GM13977 (cell line): ENCODE measurements at regions not wholly inside any gene's neighbourhood (a gene's known extent, or its start where the extent isn't known, plus 50 kb on each side); places are given as distances from the start of the nearest gene placed in this dataset.

Source experiments
- DNase-seq: peaks from one replicate; pipeline ENCODE4 v3.0.0; 2012; ENCODE audit warnings: low spot score
- CTCF ChIP-seq: IDR thresholded peaks from 2 replicates; pipeline ENCODE4 v1.5.1; 2012; ENCODE audit warnings: mild to moderate bottlenecking, control low read depth; ENCODE audit not compliant: insufficient read depth; ENCODE audit errors: extremely low read depth, missing control alignments
- in situ Hi-C: fragments of 300-500 bp; cut with MboI; formaldehyde crosslinking; loops from one replicate; pipeline ENCODE4 v1.12.0; 2022; ENCODE audit warnings: low sequenced_read_pairs, low pct_unique_long_range_greater_than_20kb, mixed read lengths, inconsistent platforms; ENCODE audit not compliant: unreplicated experiment

- in situ Hi-C loops, result no loop called here
- peak; percentile 24 for TF ChIP-seq CTCF
- DNase-seq, result no peak
These were observed 361.8 kb downstream of the C12orf50 start for GRCh38 chr12:87667378-87667777.

GRCh38 chr12:87661786-87662377 lies 367.3 kb downstream of the C12orf50 start:
- in situ Hi-C loops, result no loop called here
- no peak for DNase-seq
- TF ChIP-seq CTCF, result no peak

GRCh38 chr12:87660987-87661774 lies 368.0 kb downstream of the C12orf50 start:
- DNase-seq, result no peak
- no peak for TF ChIP-seq CTCF
- in situ Hi-C loops, result no loop called here

- TF ChIP-seq CTCF, result no peak
- in situ Hi-C loops, result no loop called here
- no peak for DNase-seq
These were observed 368.9 kb downstream of the C12orf50 start for GRCh38 chr12:87660291-87660690.

GRCh38 chr12:87656311-87656710 lies 372.9 kb downstream of the C12orf50 start:
- DNase-seq, result no peak
- no peak for TF ChIP-seq CTCF
- in situ Hi-C loops, result no loop called here

- no peak for TF ChIP-seq CTCF
- no peak for DNase-seq
- in situ Hi-C loops, result no loop called here
These were observed 377.4 kb downstream of the C12orf50 start for GRCh38 chr12:87651670-87652425.
